Astrocyte (in vitro differentiated cells and primary cell): ENCODE measurements at regions not wholly inside any gene's neighbourhood (a gene's known extent, or its start where the extent isn't known, plus 50 kb on each side); places are given as distances from the start of the nearest gene placed in this dataset.
"Not testable (repeated sequence)": the region's sequence is repeated elsewhere in the genome, so short reads cannot be mapped to it uniquely, and the experiment has no call there.

ENCODE experiments used
- CTCF ChIP-seq: IDR thresholded peaks from 2 replicates; pipeline ENCODE4 v1.5.1; 2011; ENCODE audit warnings: low read depth, mild to moderate bottlenecking, inconsistent platforms, low read length, moderate library complexity; ENCODE audit not compliant: insufficient read depth
- EZH2 ChIP-seq: IDR thresholded peaks from 2 replicates; pipeline ENCODE4 v1.6.1; 2012; ENCODE audit warnings: mild to moderate bottlenecking, low read length, inconsistent platforms; ENCODE audit not compliant: insufficient read depth

- TF ChIP-seq CTCF, EZH2: not testable (repeated sequence)
These were observed 82.6 kb upstream of the PRSS12 start for GRCh38 chr4:118435415-118435814.
